Loucy (cell line): ENCODE measurements at regions not wholly inside any gene's neighbourhood (a gene's known extent, or its start where the extent isn't known, plus 50 kb on each side); places are given as distances from the start of the nearest gene placed in this dataset.

Experiments
- CTCF ChIP-seq: fragments of 200-600 bp; sonication (generic); conservative IDR thresholded peaks from 2 replicates; pipeline ENCODE4 v1.5.1; 2014; ENCODE audit warnings: mild to moderate bottlenecking, antibody characterized with exemption, low read length
- EZH2phosphoT487 ChIP-seq: fragments of 200-600 bp; IDR thresholded peaks from 2 replicates; pipeline ENCODE4 v1.6.1; 2018; ENCODE audit warnings: antibody characterized with exemption, mild to moderate bottlenecking, moderate library complexity, borderline replicate concordance

GRCh38 chr4:189785257-189785656 is 155.4 kb upstream of the FRG1 start:
- TF ChIP-seq EZH2phosphoT487 (no peak), CTCF (no peak)
